Activated CD4-positive, alpha-beta T cell treated with anti-CD3 and anti-CD28 coated beads for 48 hours (primary cell): ENCODE measurements at regions not wholly inside any gene's neighbourhood (a gene's known extent, or its start where the extent isn't known, plus 50 kb on each side); places are given as distances from the start of the nearest gene placed in this dataset.

Experiments
- DNase-seq: peaks from one replicate; pipeline ENCODE4 v3.0.0-alpha.2; 2020

DNA sequence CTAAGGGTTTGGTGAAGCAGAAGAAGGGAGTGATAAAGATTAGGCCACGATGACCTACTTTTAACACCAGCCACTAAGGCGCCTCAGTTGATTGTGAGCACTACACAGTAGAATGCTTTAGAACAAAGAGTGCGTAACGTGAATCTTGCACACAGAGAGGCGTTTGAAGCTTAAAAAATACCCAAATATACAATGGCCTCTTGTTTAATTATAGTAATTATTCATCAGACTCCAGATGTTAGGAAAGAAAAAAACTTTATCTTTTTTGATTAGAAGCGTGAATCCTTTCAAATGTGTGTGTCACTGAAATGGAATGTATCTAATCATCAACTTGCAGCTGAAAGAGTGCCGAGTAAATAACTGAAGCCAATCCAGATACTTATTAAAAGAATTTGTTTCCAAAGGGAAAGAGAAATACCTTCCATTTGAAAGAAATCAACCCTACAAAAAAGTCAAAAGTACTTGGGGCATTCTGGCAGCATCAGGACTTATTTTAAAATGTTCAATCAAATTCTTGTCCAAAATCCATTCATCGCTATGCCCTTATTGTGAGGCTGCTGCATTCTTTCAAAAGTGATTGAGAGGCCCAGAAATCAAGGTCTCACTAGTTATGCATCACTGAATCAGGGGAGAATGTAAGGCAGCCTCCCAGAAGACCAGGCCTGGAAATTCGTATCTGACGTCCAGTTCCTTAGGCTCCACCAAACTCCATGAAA is 337.5 kb downstream of the ZNF608 start:
- no peak for DNase-seq

DNA sequence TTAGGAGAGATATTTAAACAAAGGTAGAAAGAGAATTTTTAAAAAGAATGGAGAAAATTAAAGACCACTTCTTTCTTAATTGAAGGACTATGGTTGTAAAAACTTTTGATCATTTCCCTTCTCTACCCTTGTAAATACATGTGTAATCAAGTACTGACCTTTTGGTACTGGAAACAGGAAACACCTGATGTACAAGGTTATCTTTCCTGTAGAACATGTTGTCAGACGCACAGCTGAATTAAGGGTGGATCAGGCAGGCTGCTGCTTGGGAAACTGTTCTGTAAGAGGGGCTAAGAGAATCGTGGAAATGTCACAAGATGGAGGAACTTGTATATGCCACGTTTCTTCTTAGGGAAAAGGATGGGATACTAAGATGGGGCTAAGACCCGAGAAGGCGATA is 341.6 kb downstream of the ZNF608 start:
- no peak for DNase-seq

DNA sequence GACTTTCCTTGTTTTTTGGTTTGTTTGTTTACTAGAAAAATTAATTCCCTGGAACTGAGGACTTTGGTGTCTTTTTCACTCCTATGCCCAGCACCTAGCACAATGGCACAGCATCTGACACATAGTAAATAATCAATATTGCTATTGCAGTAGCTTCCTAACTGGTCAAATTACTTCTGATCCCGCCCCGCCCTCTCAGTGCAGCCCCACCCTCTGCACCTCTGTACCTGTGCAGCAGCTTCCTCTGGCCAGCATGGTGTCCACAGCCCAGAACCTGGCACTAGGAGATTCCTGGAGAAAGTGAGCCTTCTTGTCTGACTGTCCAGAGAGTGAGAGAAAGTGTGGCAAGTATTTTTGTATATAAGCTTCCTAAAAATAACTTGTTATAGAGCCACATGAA is 343.2 kb downstream of the ZNF608 start:
- no peak for DNase-seq

DNA sequence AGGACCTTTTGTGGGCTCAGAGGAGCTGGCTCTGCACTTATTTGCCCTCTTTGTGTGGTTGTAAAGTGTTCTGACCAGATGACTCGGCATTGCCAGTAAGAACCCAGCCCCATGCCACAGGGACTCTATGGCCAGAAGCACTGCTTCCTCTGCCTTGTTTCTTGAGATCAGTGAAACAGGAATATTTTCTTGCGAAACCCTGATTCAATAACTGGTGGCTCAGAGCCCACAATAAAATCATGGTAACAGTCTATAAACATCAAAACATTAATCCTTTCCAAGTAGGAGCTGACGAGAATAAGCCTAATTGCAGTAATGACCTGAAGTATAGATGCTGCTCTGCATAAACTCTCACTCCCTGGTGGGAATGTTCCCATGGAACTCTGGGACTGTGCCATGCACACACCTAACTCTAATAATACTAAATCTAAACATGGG is 344.3 kb downstream of the ZNF608 start:
- no peak for DNase-seq

DNA sequence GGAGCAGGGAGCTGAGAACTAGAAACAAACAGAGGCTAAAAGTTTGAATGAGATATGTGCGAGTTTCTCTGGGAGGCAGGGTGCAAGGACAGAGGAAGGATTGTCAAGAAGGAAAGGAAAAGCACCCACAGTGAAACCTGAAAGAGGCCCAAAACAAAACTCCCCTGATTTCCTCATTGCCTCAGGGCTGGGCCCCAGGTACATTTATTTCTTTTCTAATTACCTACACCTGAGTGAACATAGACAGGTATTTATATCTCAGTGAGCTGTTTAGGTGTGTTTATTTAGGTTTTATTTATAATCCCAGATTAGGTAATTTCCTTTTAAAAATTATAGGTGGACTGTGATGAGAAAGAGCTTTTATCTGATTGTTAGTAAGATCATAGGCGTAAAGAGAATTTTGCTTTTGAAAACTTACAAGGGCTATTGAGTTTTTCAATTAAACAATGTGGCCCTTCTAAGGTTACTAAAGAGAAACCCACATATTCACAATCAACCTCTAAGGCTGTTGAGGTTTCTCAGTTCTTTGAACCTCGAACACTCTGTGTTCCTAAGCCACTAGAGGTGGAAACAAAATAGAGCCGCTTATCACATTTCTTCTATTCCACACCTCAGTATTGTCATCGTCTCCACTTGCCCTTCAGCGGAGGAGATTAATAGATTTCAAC is 344.8 kb downstream of the ZNF608 start:
- no peak for DNase-seq

DNA sequence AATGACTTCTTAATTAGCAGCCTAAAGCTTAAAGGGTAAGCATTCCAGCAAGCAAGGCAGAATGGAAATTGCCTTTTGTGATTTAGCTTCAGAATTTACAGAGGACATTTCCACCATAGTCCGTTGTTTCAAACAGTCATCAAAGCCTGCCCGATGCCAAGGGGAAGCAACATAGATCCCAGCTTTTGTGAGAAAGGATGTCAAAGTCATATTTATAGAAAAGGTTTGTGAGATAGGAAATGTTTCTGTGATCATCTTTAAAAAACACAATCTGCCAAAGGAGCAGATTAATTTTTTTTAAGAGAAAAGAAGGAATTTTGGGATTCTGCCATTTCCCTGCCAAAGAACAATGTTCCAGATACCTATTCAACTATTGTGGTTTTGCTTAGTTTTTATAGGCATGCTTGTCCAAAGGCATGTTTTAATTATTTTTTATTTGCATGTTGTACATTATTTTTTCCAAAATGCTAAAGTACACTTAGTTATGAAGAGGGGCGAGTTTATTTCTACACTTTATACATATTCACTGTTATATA is 346.9 kb downstream of the ZNF608 start:
- DNase-seq, result no peak

DNA sequence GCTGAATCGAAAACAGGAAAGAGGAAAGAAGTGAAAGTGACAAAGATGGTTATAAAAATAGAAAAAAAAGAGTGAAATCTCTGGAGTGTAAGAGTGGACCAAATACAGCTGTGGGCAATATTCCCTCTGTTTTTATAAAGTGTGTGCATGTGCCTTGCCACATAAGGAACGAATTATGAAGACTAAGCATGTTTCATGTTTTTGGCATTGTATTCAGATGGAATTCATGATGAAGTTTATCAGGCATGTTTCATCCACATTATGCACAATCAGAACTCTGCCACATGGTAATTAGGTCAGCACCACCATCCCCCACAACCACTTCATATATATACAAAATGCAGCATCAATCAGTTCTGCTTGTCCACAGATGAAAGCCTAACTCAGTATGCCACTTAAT is 348.0 kb downstream of the ZNF608 start:
- DNase-seq, result no peak

DNA sequence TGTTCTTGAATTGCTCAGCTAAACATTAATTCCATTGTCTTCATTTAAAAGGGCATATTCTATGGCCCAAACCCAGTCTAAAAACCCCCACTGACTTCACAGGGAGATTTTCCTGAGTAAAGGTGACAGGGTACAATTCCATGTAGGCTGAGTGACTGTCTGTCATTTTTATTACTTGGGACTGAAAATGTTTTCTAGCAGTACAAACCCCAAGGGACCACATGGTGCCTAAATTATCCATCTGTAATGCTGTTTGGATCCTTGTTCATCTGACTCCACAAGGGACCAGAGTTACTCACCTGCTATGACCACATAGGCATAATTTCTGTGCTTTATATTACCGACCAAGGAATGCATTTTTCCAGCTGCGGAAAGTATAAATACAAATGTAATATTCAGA is 349.1 kb downstream of the ZNF608 start:
- no peak for DNase-seq

DNA sequence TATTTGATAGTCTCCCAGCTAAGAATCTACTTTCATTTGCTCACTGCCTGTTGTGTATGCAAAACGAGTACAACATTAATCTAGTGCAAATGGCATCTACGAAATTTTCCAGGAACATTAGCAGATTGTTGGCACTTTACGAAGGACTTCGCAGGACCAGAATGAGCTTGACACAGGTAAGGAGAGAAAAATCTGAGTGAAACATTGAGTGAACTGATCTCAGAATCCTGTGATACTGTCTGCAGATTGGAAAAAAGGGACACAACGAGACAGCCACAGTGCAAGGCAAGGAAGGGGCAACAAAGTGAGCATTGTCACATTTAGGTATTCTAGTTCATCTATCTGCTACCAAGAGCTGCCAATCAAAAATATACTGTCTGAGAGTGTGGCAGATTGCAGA is 350.5 kb downstream of the ZNF608 start:
- no peak for DNase-seq

DNA sequence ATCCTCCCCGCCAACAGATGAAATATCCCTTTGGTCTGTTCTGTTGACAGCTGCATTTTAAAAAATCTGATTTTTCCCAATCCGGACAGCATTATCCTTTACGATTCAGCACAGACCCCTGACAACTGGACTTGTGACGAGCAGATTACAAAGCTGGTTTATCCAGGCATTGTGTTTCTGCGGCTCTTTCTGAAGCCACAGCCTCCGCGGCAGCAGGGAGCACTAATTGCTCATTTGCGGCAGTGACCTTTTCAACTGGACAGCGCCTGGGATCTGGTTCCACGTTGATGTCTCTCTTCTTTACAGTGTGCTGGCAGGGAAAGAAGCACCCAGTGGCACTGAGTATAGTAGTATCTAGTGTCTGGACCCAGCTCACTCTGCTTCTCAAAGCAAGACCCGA is 351.2 kb downstream of the ZNF608 start:
- DNase-seq, result no peak

DNA sequence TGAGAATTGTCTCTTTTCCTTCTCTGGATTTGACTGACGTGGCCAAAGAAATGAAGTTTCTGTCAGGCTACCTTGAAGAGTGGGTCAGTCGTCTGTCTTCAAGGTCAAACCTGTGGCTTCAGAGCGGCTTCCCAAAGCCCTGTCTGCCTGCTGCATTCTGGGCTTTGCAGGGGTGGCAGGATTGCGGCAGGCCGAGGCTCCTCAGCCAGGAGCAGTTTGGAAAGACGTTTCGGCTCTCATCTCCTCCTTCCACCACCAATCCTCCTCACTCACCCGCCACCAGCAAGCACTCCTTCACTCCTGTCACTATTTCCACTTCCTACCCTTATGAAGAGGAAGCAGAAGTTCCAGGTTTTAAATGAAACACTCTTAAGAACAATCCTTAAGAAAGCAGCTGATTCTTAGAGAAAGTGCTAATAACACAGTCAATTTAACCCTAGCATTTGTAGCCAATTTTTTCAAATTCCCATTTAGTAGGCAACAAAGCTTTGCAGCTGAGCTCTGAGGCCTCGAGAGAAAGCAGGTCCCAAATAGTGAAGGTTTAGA is 351.7 kb downstream of the ZNF608 start:
- DNase-seq, result no peak

DNA sequence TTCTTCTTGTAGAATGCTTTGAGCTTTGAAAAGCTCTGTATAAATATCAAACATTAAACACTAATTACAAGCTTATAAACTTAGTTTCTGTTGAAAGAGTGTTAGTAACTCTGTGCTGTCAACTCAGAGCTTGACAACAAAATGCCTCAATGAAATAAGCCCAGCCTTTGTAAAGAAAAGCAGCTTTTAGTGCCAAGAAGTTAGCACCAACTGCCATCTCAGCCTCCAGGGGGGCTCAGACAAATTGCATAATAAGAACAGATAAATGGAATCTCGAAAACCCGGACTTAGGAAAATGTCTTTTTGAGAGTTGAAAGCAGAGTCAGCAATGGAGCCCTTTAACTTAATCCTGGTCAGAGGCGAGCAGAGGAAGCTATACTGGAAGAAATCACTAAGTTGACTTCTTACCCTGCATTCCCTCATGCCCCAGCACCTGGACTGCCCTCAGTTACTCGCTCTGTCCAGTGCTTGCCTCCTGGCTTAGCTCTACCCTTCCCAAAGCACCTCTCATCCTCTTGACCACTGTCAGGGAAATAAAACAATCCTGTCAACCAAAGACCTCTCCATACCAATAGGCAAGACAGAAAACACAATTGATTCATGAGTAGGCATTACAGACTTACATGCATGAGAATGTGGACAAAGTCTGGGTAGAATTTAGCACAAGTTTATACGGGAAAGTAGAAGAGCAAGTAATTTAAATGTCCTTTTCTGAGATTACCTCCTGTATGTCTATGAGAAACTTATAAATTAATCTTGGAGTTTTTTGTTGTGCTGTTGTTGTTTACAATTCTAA is 352.7 kb downstream of the ZNF608 start:
- DNase-seq, result no peak

DNA sequence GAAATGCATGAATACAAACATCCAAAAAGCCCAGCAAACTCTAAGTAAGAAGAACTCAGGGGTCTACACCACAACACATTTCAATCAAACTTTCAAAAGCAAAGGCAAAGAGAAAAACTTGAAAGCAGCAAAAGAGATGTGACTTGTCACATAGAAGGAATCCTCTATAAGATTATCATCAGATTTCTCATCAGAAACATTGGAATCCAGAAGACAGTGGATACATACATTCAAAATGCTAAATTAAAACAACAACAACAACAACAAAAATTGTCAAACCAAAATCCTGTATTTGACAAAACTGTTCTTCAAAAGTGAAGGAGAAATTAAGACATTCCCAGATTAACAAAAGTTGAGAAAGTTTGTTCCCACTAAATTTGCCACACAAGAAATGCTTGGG is 362.7 kb downstream of the ZNF608 start:
- DNase-seq, result no peak

DNA sequence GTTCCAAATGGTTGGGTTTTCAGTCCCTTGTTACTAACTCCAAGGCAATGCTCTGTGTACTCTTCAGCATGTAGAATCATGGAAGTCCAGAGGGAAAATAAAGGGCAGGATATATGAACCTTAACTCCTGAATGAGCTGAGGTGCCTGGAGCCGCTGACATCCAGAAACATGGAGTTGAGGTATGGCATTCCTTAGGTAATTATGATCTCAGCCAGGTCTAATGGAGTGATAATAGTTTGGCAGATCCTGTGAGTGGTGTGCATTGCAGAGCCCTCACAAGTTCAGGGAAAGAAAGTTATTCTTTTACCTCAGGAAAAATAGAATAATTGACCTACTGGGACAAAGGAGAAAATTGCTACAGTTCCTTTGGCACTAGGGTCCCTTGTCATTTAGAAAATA is 369.1 kb downstream of the ZNF608 start:
- no peak for DNase-seq

DNA sequence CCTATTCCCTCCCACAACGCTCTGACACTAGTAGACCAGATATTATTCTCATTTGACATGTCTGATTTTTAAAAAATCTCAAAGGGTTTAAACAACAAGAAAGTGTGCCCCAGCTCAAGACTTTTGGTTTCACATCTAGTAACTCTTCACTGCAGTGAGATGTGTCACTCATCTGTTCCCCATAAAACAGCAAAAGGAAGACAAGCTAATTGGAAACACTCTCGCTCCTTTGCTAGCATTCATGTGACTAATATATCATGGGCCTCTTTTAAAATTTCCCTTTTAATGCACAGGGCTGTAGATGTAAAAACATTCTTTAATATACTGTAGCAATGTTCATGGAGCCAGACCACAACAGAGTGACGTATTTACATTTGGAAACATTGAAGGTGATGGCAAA is 372.6 kb downstream of the ZNF608 start:
- DNase-seq, result no peak

DNA sequence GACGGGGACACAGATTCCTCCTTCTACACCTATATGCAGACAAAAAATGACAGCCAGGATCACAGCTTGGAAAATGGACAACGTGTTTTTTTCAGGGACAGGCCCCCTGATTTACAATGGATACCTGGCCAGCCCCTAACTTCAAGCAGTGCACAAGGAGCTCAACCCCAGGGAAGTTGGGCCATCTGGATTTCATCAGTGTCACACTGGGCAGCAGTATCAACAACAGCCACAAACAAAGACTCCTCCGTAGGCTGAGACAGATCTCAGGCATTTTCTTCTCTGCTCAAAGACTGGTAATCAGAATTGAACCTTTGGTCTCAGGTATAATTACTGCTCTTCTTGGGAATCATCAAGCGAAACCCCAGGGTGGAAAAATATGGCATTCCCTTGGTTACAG is 374.0 kb downstream of the ZNF608 start:
- no peak for DNase-seq

DNA sequence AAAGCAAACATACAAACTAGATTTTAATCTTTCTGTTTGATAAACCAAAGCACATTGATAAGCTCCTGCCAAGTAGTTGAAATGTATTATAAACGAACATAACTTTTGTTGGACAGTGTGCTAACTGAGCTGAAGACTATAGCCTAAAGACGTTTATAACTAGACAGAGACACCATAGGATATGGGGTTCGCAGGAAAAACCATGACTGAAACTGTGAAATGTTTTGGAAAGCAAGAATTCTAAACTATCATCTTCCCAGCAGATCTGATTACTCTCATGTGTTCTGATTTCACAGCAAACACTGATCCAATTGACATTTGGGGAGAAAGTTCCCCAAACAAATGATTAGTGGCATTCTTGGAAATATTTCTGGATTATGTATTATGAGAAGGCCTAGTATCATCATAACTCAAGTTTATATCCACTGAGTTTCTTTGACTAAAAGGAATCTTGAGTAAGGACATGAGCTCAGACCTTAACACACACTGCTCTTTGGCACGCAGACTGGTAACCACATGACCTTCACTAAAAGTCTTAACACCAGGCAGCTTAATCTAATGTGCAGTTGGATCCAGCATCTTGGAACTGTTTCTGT is 375.2 kb downstream of the ZNF608 start:
- no peak for DNase-seq

DNA sequence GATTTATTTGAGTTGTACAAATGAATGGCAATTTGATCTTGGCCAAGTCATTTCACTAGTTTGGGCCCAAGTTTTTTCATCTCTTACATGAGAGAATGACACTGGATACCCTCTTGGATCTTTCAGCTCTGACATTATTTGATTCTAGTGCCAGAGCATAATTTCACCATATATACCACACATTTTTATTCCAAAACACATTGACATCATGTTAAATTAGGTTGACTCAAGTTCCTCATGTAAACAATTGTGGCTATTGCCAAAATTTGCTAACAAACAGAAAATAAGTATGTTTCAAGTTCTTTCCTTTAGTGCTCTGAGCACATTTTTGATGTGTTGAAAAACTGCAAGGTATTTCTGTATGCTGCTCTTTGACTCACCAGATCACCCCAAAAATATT is 375.8 kb downstream of the ZNF608 start:
- DNase-seq, result no peak

DNA sequence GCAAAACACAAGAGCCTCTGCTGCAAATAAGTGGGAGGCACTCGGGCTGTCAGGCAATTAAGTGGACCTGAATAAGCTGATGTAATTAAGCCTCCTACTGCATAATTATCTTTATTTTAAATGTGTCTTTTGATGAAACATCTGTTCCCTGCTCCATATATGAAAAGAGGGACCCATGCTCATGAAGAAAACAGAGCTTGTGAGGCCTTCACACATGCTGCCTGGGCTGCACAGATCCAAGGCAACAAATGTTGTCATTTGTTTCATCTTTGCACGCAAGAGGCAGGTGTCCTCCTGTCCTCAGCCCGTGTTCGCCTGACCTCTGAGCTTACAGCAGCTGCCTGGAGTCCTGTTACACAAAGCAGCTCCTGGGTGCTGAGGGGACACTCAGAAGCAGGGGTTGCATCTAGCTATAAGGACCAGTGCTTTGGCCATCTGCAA is 381.1 kb downstream of the ZNF608 start:
- DNase-seq, result no peak

DNA sequence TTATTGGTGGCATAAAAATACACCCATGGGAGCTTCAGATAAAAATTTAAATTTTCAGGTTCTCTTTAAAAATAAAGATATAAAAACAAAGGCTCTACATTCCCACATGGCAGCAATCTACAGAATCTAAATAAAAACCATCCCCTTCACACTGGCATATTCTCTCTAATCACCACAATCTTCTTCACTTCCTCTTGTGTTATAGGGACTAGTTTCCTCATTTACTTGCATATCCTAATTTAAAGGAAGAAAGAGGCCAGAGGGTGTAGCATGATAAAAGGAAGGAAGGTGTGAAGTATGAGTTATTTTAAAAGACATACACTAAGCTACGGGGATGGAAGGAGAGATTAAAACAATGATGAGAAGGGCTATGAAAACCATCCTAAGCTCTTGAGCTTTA is 390.5 kb downstream of the ZNF608 start:
- DNase-seq, result no peak

DNA sequence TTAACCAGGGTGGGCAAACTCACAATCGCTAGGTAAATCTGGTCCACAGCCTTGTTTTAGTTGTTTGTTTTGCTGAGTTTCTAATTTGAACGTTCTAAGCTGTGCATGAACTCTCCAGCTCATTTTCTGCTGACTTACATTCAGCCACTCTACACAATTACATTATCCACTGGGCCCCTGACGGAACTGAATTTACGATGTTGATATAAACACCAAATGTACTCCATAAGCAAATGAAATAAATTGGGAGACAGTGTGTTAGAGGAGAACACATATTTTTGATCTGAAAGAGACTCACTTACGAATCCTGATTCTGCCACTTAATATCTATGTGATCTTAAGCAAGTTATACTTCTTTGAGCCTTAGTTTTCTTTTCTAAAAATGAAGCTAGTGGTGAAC is 393.4 kb downstream of the ZNF608 start:
- no peak for DNase-seq

DNA sequence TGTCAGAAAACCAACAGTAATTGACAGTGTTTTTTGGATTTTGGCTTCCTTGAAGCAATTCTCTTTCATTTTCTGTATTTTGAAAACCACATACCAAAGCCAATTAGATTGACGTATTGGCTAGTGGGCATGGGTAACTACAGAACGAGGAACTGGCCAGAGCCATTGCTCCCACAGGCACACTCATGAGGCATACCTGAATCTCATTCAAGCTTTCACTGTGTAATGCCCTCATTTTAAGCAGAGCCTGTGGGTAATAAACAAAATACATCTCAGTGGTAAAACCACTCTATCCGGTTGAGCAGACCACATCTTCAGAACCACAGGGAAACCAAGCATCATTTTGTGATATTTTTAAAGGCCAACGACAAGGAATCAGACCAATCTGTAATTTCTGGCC is 394.1 kb downstream of the ZNF608 start:
- DNase-seq, result no peak

DNA sequence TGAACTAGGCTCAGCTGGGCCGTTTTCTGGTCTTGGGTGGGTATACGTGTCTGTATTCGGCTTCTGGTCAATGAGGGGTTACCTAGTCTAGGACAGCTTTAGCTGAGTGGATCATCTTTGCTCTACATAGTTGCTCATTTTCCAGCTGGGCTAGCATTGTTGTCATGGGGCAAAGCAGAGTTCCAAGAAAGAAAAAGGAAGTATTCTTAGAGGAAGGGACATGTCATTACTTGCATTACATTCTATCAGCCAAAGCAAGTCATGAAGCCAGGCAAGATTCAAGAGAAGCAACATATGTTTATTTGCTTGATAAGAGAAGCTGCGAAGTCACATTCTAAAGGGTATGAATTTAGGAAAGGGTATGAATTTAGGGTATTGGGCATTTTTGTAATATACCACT is 396.5 kb downstream of the ZNF608 start:
- DNase-seq, result no peak
